A549 (cell line): ENCODE measurements at regions not wholly inside any gene's neighbourhood (a gene's known extent, or its start where the extent isn't known, plus 50 kb on each side); places are given as distances from the start of the nearest gene placed in this dataset.

Experiments
- ATAC-seq, 2 experiments: fragments of 200-7000 bp in 1 of 2; fragments of >200 bp in 1 of 2; cut with Nextera tagmentation in 1 of 2; cut with Tn5 transposase in 1 of 2; 3 replicates each; pipeline versions ENCODE4 v1.8.0 to v1.9.1; 2018 to 2020; ENCODE audit warnings: mild to moderate bottlenecking in 1 of 2, moderate library complexity in 1 of 2
- CTCF ChIA-PET: fragments of 300-600 bp; sonication (Branson Sonifier 250); formaldehyde crosslinking; extraction: SDS; loops from one replicate; lab custom pipeline; 2021; ENCODE audit warnings: antibody characterized with exemption, inconsistent platforms; lab: Yijun Ruan, JAX
- POLR2A ChIA-PET: fragments of 350-600 bp; formaldehyde crosslinking; extraction: SDS; loops from one replicate; lab custom pipeline; 2021; ENCODE audit warnings: antibody characterized with exemption, inconsistent platforms; lab: Yijun Ruan, JAX
- DNase-seq, 2 experiments: peaks; one replicate each; pipeline versions ENCODE4 v3.0.0 to v3.0.0-alpha.2; 2011 to 2016; ENCODE audit warnings: low read depth in 1 of 2, low spot score in 1 of 2
- FAIRE-seq: peaks from 2 replicates; lab custom pipeline; 2011; peaks lifted over from hg19 to GRCh38; lab: Jason Lieb, UNC
- H3K27ac ChIP-seq, 2 experiments: fragments of >200 bp; sonication (Bioruptor Twin); formaldehyde crosslinking; 3 replicates each; pipeline ENCODE4 v1.5.1; 2016 to 2017
- H3K4me1 ChIP-seq: fragments of >200 bp; sonication (Bioruptor Twin); formaldehyde crosslinking; 3 replicates; pipeline ENCODE4 v1.6.1; 2016
- H3K4me2 ChIP-seq: fragments of >200 bp; sonication (Bioruptor Twin); formaldehyde crosslinking; 3 replicates; pipeline ENCODE4 v1.6.1; 2016
- H3K4me3 ChIP-seq: fragments of >200 bp; sonication (Bioruptor Twin); formaldehyde crosslinking; 3 replicates; pipeline ENCODE4 v1.5.1; 2016
- H3K9me3 ChIP-seq: fragments of >200 bp; sonication (Bioruptor Twin); formaldehyde crosslinking; 3 replicates; pipeline ENCODE4 v1.6.1; 2016
- ATOH8 ChIP-seq: fragments of 250-450 bp; sonication (Bioruptor Pico); IDR thresholded peaks from 2 replicates; pipeline ENCODE4 v1.5.0; 2020; ENCODE audit warnings: low read depth, mild to moderate bottlenecking, moderate library complexity
- BHLHE40 ChIP-seq: IDR thresholded peaks from 2 replicates; pipeline ENCODE4 v1.6.1; 2012; ENCODE audit warnings: low read depth, low read length, inconsistent platforms
- CBX2 ChIP-seq: fragments of 200-600 bp; sonication (generic); IDR thresholded peaks from 2 replicates; pipeline ENCODE4 v1.6.1; 2016; ENCODE audit warnings: low read depth, mild to moderate bottlenecking, borderline replicate concordance
- CEBPB ChIP-seq, 2 experiments: fragments of >200 bp in 1 of 2; sonication (Bioruptor Twin) in 1 of 2; formaldehyde crosslinking in 1 of 2; IDR thresholded peaks; 2 replicates each; pipeline ENCODE4 v1.6.1; 2012 to 2016
- CTCF ChIP-seq: fragments of >200 bp; sonication (Bioruptor Twin); formaldehyde crosslinking; IDR thresholded peaks from 3 replicates; pipeline ENCODE4 v1.5.1; 2016
- EHF ChIP-seq: fragments of 250-450 bp; sonication (Bioruptor Pico); IDR thresholded peaks from 2 replicates; pipeline ENCODE4 v1.5.0; 2020; ENCODE audit warnings: mild to moderate bottlenecking
- FOSB ChIP-seq: fragments of 250-450 bp; sonication (Bioruptor Pico); IDR thresholded peaks from 2 replicates; pipeline ENCODE4 v1.5.0; 2020; ENCODE audit warnings: mild to moderate bottlenecking, moderate library complexity
- FOXS1 ChIP-seq: fragments of 250-450 bp; sonication (Bioruptor Pico); IDR thresholded peaks from 2 replicates; pipeline ENCODE4 v1.5.0; 2020; ENCODE audit warnings: mild to moderate bottlenecking, moderate library complexity
- GATA3 ChIP-seq: IDR thresholded peaks from 2 replicates; pipeline ENCODE4 v1.6.1; 2012; ENCODE audit warnings: borderline replicate concordance
- HEYL ChIP-seq: fragments of 250-450 bp; sonication (Bioruptor Pico); IDR thresholded peaks from 2 replicates; pipeline ENCODE4 v1.8.0; 2021; ENCODE audit warnings: mild to moderate bottlenecking, moderate library complexity
- HOXA7 ChIP-seq: fragments of 250-450 bp; sonication (Bioruptor Pico); IDR thresholded peaks from 2 replicates; pipeline ENCODE4 v1.5.0; 2020; ENCODE audit warnings: mild to moderate bottlenecking, moderate library complexity
- HOXB13 ChIP-seq: fragments of 250-450 bp; sonication (Bioruptor Pico); IDR thresholded peaks from 2 replicates; pipeline ENCODE4 v1.5.0; 2020; ENCODE audit warnings: low read depth, mild to moderate bottlenecking, moderate library complexity
- JUN ChIP-seq, 2 experiments: fragments of >200 bp; sonication (Bioruptor Twin); formaldehyde crosslinking; IDR thresholded peaks; 2 replicates in 1 of 2; 3 replicates in 1 of 2; pipeline ENCODE4 v1.6.1; 2016 to 2017
- MAX ChIP-seq: IDR thresholded peaks from 2 replicates; pipeline ENCODE4 v1.6.1; 2012
- MAZ ChIP-seq: fragments of 150-350 bp; IDR thresholded peaks from 2 replicates; pipeline ENCODE4 v1.6.1; 2014; ENCODE audit warnings: antibody characterized with exemption, low read depth, low read length, borderline replicate concordance
- MYC ChIP-seq: IDR thresholded peaks from 2 replicates; pipeline ENCODE4 v1.6.1; 2012; ENCODE audit warnings: mild to moderate bottlenecking, inconsistent platforms, low read length, improper control_type of control experiment, borderline replicate concordance
- NFE2L2 ChIP-seq: fragments of 150-350 bp; conservative IDR thresholded peaks from 2 replicates; pipeline ENCODE4 v1.6.1; 2014; ENCODE audit warnings: low read length
- NPAS2 ChIP-seq: fragments of 250-450 bp; sonication (Bioruptor Pico); IDR thresholded peaks from 2 replicates; pipeline ENCODE4 v1.8.0; 2022; ENCODE audit warnings: mild to moderate bottlenecking, moderate library complexity, borderline replicate concordance
- NR3C1 ChIP-seq: fragments of >200 bp; sonication (Bioruptor Twin); formaldehyde crosslinking; IDR thresholded peaks from 3 replicates; pipeline ENCODE4 v1.6.1; 2017
- REST ChIP-seq: fragments of 200-600 bp; sonication (generic); IDR thresholded peaks from 2 replicates; pipeline ENCODE4 v1.6.1; 2016; ENCODE audit warnings: antibody characterized with exemption, mild to moderate bottlenecking, moderate library complexity
- RFX5 ChIP-seq: fragments of 450-650 bp; IDR thresholded peaks from 2 replicates; pipeline ENCODE4 v1.7.1; 2014; ENCODE audit warnings: antibody characterized with exemption, mild to moderate bottlenecking, moderate library complexity
- RNF2 ChIP-seq: fragments of 200-600 bp; sonication (generic); IDR thresholded peaks from 2 replicates; pipeline ENCODE4 v1.6.1; 2016; ENCODE audit warnings: low read depth, mild to moderate bottlenecking, antibody characterized with exemption, moderate library complexity, borderline replicate concordance
- SMC3 ChIP-seq: fragments of >200 bp; sonication (Bioruptor Twin); formaldehyde crosslinking; IDR thresholded peaks from 3 replicates; pipeline ENCODE4 v1.6.1; 2018; ENCODE audit warnings: inconsistent platforms
- SREBF2 ChIP-seq: fragments of 450-650 bp; IDR thresholded peaks from 2 replicates; pipeline ENCODE4 v1.6.1; 2014; ENCODE audit warnings: mild to moderate bottlenecking, moderate library complexity
- WGBS: methylation state at CpG from one replicate; pipeline ENCODE4 v1.1.6; 2017; ENCODE audit errors: missing lambda C conversion rate; 5-methylcytosine and 5-hydroxymethylcytosine counted together

- DNase-seq (no peak), FAIRE-seq (no peak), ATAC-seq (no peak)
- TF ChIP-seq JUN (IDR thresholded peaks at IDR 0.05) (no peak), RFX5 (no peak), NFE2L2 (no peak), CEBPB (IDR thresholded peaks at IDR 0.05) (no peak), HEYL (CRISPR knock-in tag) (no peak), EHF (no peak), NPAS2 (no peak), SREBF2 (no peak)
- Histone ChIP-seq H3K4me2 (no peak overlapping the region), H3K4me1 (no peaks in the 10 kb centered on the region), H3K27ac (no peak overlapping the region), H3K9me3 (no peaks in the 10 kb centered on the region), H3K4me3 (no peak overlapping the region)
- POLR2A ChIA-PET, result no interaction called here
- CTCF ChIA-PET, result no interaction called here
Measured at GRCh38 chr12:87618199-87618598, 411.0 kb downstream of the C12orf50 start.

GRCh38 chr12:87612996-87613395, 416.2 kb downstream of the C12orf50 start:
- 68% methylated on average over 2 of the region's 2 CpGs for WGBS
- TF ChIP-seq FOSB, result no peak
- FAIRE-seq, result no peak

GRCh38 chr12:87608321-87608720, 420.9 kb downstream of the C12orf50 start:
- CTCF ChIA-PET, result interaction anchor here (1.1 kb wide), 1 partner anchor 9 kb away, joined by 3 read pairs; no protein-coding TSS in a partner anchor
- no peak for ATAC-seq
- FAIRE-seq, result no peak
- no peak for DNase-seq
- POLR2A ChIA-PET, result no interaction called here
- 88% methylated on average over 2 of the region's 2 CpGs for WGBS
- no peak overlapping the region for H3K27ac ChIP-seq
- no peaks in the 10 kb centered on the region for H3K9me3 ChIP-seq
- H3K4me3 ChIP-seq, result no peak overlapping the region
- no peak overlapping the region for H3K4me2 ChIP-seq
- TF ChIP-seq RFX5 (no peak), REST (no peak), MAX (no peak), NR3C1 (no peak), HEYL (CRISPR knock-in tag) (no peak), SREBF2 (no peak), BHLHE40 (no peak), FOXS1 (CRISPR knock-in tag) (no peak), HOXA7 (no peak), NFE2L2 (no peak), GATA3 (no peak), RNF2 (no peak), MAZ (no peak), MYC (no peak), EHF (no peak), SMC3 (no peak), HOXB13 (CRISPR knock-in tag) (no peak), ATOH8 (CRISPR knock-in tag) (no peak), CTCF (no peak), CBX2 (no peak)
- H3K4me1 ChIP-seq, result no peaks in the 10 kb centered on the region

More at GRCh38 chr12:87612996-87613395, 416.2 kb downstream of the C12orf50 start:
- Histone ChIP-seq H3K4me3 (no peak overlapping the region), H3K4me2 (no peak overlapping the region), H3K9me3 (no peaks in the 10 kb centered on the region), H3K27ac (no peak overlapping the region), H3K4me1 (no peaks in the 10 kb centered on the region)
- ATAC-seq (no peak), DNase-seq (no peak)
- ChIA-PET POLR2A (no interaction called here), CTCF (interaction anchor here (1.0 kb wide), 1 partner anchor 10 kb away, joined by 3 read pairs; no protein-coding TSS in a partner anchor)
